Hepatocyte (in vitro differentiated cells): ENCODE measurements at regions not wholly inside any gene's neighbourhood (a gene's known extent, or its start where the extent isn't known, plus 50 kb on each side); places are given as distances from the start of the nearest gene placed in this dataset.

Experiments used
- DNase-seq: peaks from one replicate; pipeline ENCODE4 v3.0.0-alpha.2; 2016; ENCODE audit warnings: low spot score
- H2AFZ ChIP-seq: fragments of 200-600 bp; sonication (generic); 2 replicates; pipeline ENCODE4 v1.6.0; 2016; ENCODE audit warnings: antibody characterized with exemption, mild to moderate bottlenecking
- H3K27ac ChIP-seq: fragments of 200-600 bp; sonication (generic); 2 replicates; pipeline ENCODE4 v1.5.1; 2016; ENCODE audit warnings: mild to moderate bottlenecking
- H3K27me3 ChIP-seq: fragments of 200-600 bp; sonication (generic); 2 replicates; pipeline ENCODE4 v1.6.1; 2016
- H3K36me3 ChIP-seq: fragments of 200-600 bp; sonication (generic); replicated peaks from 2 replicates; pipeline ENCODE4 v1.5.1; 2016; ENCODE audit warnings: low read depth; ENCODE audit not compliant: insufficient read depth
- H3K4me1 ChIP-seq: fragments of 200-600 bp; sonication (generic); 2 replicates; pipeline ENCODE4 v1.5.1; 2016; ENCODE audit warnings: mild to moderate bottlenecking, moderate library complexity; ENCODE audit not compliant: insufficient read depth
- H3K4me2 ChIP-seq: fragments of 200-600 bp; sonication (generic); 2 replicates; pipeline ENCODE4 v1.6.0; 2016
- H3K4me3 ChIP-seq: fragments of 200-600 bp; sonication (generic); 2 replicates; pipeline ENCODE4 v1.5.1; 2016; ENCODE audit warnings: mild to moderate bottlenecking
- H3K79me2 ChIP-seq: fragments of 200-600 bp; sonication (generic); 2 replicates; pipeline ENCODE4 v1.6.0; 2017; ENCODE audit warnings: mild to moderate bottlenecking
- H3K9me2 ChIP-seq: fragments of 200-600 bp; sonication (generic); replicated peaks from 2 replicates; pipeline ENCODE4 v1.6.0; 2017; ENCODE audit warnings: mild to moderate bottlenecking; ENCODE audit not compliant: insufficient read depth
- H3K9me3 ChIP-seq: fragments of 200-600 bp; sonication (generic); 2 replicates; pipeline ENCODE4 v1.5.1; 2016; ENCODE audit warnings: low read depth, mild to moderate bottlenecking
- H4K20me1 ChIP-seq: fragments of 200-600 bp; sonication (generic); 2 replicates; pipeline ENCODE4 v1.6.0; 2016; ENCODE audit warnings: mild to moderate bottlenecking; ENCODE audit not compliant: insufficient read depth, poor library complexity, severe bottlenecking
- CTCF ChIP-seq: fragments of 200-600 bp; sonication (generic); IDR thresholded peaks from 2 replicates; pipeline ENCODE4 v1.5.1; 2016; ENCODE audit warnings: antibody characterized with exemption, mild to moderate bottlenecking; ENCODE audit not compliant: poor library complexity
- EZH2 ChIP-seq: fragments of 200-600 bp; sonication (generic); IDR thresholded peaks from 2 replicates; pipeline ENCODE4 v1.6.1; 2016; ENCODE audit warnings: antibody characterized with exemption, mild to moderate bottlenecking, borderline replicate concordance
- EZH2phosphoT487 ChIP-seq: fragments of 200-600 bp; sonication (generic); IDR thresholded peaks from one replicate; pipeline ENCODE4 v1.6.1; 2018; ENCODE audit warnings: antibody characterized with exemption, mild to moderate bottlenecking, low read depth, moderate library complexity; ENCODE audit not compliant: unreplicated experiment, severe bottlenecking
- WGBS: methylation state at CpG from one replicate; pipeline ENCODE4 v1.1.6; 2016; ENCODE audit warnings: low lambda C conversion rate; ENCODE audit errors: missing lambda C conversion rate; 5-methylcytosine and 5-hydroxymethylcytosine counted together

DNA sequence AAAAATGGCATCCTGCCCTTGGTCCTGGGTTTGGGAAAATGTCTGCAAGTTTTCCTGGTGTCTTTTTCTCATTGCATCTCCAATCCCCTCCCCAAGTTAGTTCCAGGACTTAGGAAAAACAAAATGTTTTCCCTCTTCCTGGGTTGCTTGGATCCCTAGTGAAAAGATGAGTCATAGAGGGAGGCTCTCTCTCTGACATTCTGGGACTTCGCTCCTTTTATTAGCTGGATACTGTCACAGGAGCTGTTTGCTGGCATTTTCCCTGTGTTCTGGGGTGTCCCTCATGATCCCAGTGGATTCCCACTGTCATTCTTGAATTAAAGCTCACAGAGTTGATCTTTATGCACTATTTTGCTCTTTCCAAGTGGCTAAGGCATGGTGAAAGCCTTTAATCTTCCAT lies 316.4 kb upstream of the MBL2 start:
- Histone ChIP-seq H3K79me2 (no peaks in the 10 kb centered on the region), H3K4me1 (no peaks in the 10 kb centered on the region), H3K36me3 (no peaks in the 10 kb centered on the region), H3K9me3 (no peaks in the 10 kb centered on the region), H3K4me3 (no peak overlapping the region), H3K27me3 (no peaks in the 10 kb centered on the region), H2AFZ (no peak overlapping the region), H3K27ac (no peak overlapping the region), H3K4me2 (no peak overlapping the region), H4K20me1 (no peaks in the 10 kb centered on the region), H3K9me2 (no peaks in the 10 kb centered on the region)
- WGBS, result 61% methylated on average over 1 of the region's 1 CpG
- DNase-seq, result peak; percentile 32
- TF ChIP-seq CTCF (no peak), EZH2phosphoT487 (no peak), EZH2 (no peak)

DNA sequence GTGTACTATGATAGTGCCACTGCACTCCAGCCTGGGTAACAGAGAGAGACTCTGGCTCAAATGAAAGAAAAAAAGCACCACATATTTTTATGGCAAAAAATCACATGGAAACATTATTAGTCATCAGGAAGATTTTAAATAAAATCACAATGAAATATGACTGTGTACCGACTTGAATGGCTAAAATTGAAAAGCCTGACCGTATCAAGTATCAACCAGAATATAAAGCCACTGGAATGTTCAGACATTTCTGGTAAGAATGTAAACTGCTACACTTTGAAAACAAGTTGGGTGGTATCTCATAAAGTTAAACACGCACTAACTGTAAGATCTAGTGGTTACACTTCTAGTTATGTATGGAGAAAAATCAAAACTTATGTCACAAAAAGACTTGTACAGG lies 306.7 kb upstream of the MBL2 start:
- Histone ChIP-seq H2AFZ (no peak overlapping the region), H3K9me2 (no peaks in the 10 kb centered on the region), H4K20me1 (no peaks in the 10 kb centered on the region), H3K79me2 (no peaks in the 10 kb centered on the region), H3K4me1 (no peaks in the 10 kb centered on the region), H3K4me3 (no peak overlapping the region), H3K27ac (no peak overlapping the region), H3K36me3 (no peaks in the 10 kb centered on the region), H3K27me3 (no peaks in the 10 kb centered on the region), H3K4me2 (no peak overlapping the region), H3K9me3 (no peaks in the 10 kb centered on the region)
- DNase-seq, result no peak
- 78% methylated on average over 3 of the region's 3 CpGs for WGBS
- TF ChIP-seq CTCF (no peak), EZH2phosphoT487 (no peak), EZH2 (no peak)

DNA sequence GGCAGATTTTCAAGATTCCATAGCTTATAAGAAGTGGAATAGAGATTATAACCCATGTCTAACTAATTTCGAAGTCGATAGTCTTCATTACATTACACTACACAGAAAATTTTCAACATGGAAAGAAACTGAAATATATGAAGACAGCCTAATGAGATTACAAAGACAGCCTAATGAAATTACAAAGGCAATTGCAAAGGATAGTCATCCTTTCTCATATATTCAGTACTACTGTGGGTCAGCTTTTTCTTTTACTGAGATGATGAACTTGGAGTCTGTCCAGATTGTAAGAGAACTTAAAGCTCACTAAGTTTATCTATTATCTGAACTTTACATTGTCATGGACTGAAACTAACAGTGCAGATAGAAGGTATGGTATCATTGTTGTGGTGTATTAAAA lies 304.4 kb upstream of the MBL2 start:
- WGBS, result 94% methylated on average over 2 of the region's 2 CpGs

DNA sequence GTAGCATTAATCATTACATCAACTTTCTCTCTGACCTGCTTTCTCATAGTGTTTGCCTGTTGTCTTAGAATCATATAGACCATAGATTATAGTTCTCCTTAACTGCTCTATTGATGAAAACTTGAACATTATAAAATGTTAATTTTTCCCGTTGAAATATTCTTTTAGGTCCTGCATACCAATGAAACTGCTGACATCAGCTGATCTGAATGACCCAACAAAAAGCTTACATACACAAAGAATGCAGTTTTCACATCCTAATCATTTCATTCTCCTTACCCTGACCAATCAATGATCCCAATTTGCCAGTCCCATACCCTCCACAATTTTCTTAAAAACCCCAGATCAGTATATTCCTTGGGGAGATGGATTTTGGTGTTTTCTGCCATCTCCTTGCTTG lies 302.9 kb upstream of the MBL2 start:
- H3K4me3 ChIP-seq, result no peak overlapping the region

More for the DNA sequence above, 304.4 kb upstream of the MBL2 start:
- Histone ChIP-seq H3K36me3 (no peaks in the 10 kb centered on the region), H3K4me2 (no peak overlapping the region), H3K79me2 (no peaks in the 10 kb centered on the region), H3K9me3 (no peaks in the 10 kb centered on the region), H4K20me1 (no peaks in the 10 kb centered on the region), H3K4me1 (no peaks in the 10 kb centered on the region), H3K9me2 (no peaks in the 10 kb centered on the region), H3K27ac (no peak overlapping the region), H3K4me3 (no peak overlapping the region), H2AFZ (no peak overlapping the region), H3K27me3 (no peaks in the 10 kb centered on the region)
- no peak for DNase-seq
- TF ChIP-seq EZH2 (no peak), EZH2phosphoT487 (no peak)

More for the DNA sequence above, 302.9 kb upstream of the MBL2 start:
- no peak for TF ChIP-seq EZH2
- no peak for TF ChIP-seq CTCF
- no peak for TF ChIP-seq EZH2phosphoT487
- 95% methylated on average over 1 of the region's 1 CpG for WGBS
- no peaks in the 10 kb centered on the region for H3K27me3 ChIP-seq
- H3K4me1 ChIP-seq, result no peaks in the 10 kb centered on the region
- no peaks in the 10 kb centered on the region for H3K9me3 ChIP-seq
- no peak overlapping the region for H3K27ac ChIP-seq
- no peaks in the 10 kb centered on the region for H3K9me2 ChIP-seq
- DNase-seq, result no peak
- H3K79me2 ChIP-seq, result no peaks in the 10 kb centered on the region
- H2AFZ ChIP-seq, result no peak overlapping the region
- no peaks in the 10 kb centered on the region for H3K36me3 ChIP-seq
- H3K4me2 ChIP-seq, result no peak overlapping the region
- H4K20me1 ChIP-seq, result no peaks in the 10 kb centered on the region
